Psoas muscle (tissue), 7 donors: ENCODE measurements at regions not wholly inside any gene's neighbourhood (a gene's known extent, or its start where the extent isn't known, plus 50 kb on each side); places are given as distances from the start of the nearest gene placed in this dataset.

Experiments
- ATAC-seq, 4 donors: fragments of 200-7000 bp; cut with Tn5 transposase; one replicate each; pipeline ENCODE4 v1.9.1; 2020; ENCODE audit warnings: moderate library complexity in 3 of 4, mild to moderate bottlenecking in 2 of 4
- DNase-seq, 2 donors: peaks; one replicate each; pipeline ENCODE4 v3.0.0-alpha.2; 2020
- H3K27ac ChIP-seq: fragments of 200-600 bp; one replicate; pipeline ENCODE4 v1.8.0; 2022
- H3K27me3 ChIP-seq, 3 donors: fragments of 200-600 bp in 1 of 3; one replicate each; pipeline versions ENCODE4 v1.6.1 to v1.8.0; 2013 to 2022; ENCODE audit warnings: low read length in 2 of 3, mild to moderate bottlenecking in 2 of 3, moderate library complexity in 1 of 3; ENCODE audit not compliant: insufficient read depth in 3 of 3
- H3K36me3 ChIP-seq, 2 donors: fragments of 200-600 bp in 1 of 2; one replicate each; pipeline versions ENCODE4 v1.6.1 to v1.8.0; 2013 to 2022; ENCODE audit warnings: low read depth in 1 of 2, mild to moderate bottlenecking in 1 of 2, moderate library complexity in 1 of 2; ENCODE audit not compliant: insufficient read depth in 1 of 2
- H3K4me1 ChIP-seq: fragments of 200-600 bp; one replicate; pipeline ENCODE4 v1.8.0; 2022
- H3K4me3 ChIP-seq: fragments of 200-600 bp; one replicate; pipeline ENCODE4 v1.8.0; 2022; ENCODE audit warnings: mild to moderate bottlenecking
- H3K9me3 ChIP-seq: fragments of 200-600 bp; one replicate; pipeline ENCODE4 v1.8.0; 2022
- CTCF ChIP-seq: fragments of 200-600 bp; IDR thresholded peaks from one replicate; pipeline ENCODE4 v1.8.0; 2022; ENCODE audit warnings: antibody characterized with exemption
- WGBS, 3 donors: extraction: QIAGEN DNeasy Blood & Tissue Kit; methylation state at CpG; one replicate each; pipeline versions ENCODE4 v1.1.6 to v1.1.7; 2013; 5-methylcytosine and 5-hydroxymethylcytosine counted together
- intact Hi-C, 2 donors: fragments of 100-400 bp; cut with DNase I; formaldehyde crosslinking; loops; one replicate each; pipeline versions ENCODE4 v1.11.0 to v1.14.2; 2022
- donor health status: healthy with polysubstance abuse.
- donor health status: DM: no; HTN: no; CAD: no; lungs with moderate emphysema.
- donor health status: Bipolar disorder and iron deficiency.
- donor health status: healthy.
- donor health status: DM: yes; HTN: yes; CAD: no.
- donor health status: DM: no; HTN: no; CAD: no.
- donor health status: DM: yes; HTN: yes; CAD: no.

- ATAC-seq (no peak), DNase-seq (no peak)
- Histone ChIP-seq H3K36me3 (no peaks in the 10 kb centered on the region), H3K9me3 (no peaks in the 10 kb centered on the region), H3K4me3 (no peak overlapping the region), H3K27ac (no peak overlapping the region), H3K4me1 (no peaks in the 10 kb centered on the region), H3K27me3 (no peaks in the 10 kb centered on the region)
- WGBS, 3 donors: 94 to 100% (median 95%) methylated on average over 1 of the region's 1 CpG
- intact Hi-C loops: no loop called here
- TF ChIP-seq CTCF: no peak
Observed at GRCh38 chr1:170357750-170358149, 174.2 kb upstream of the GORAB start.

GRCh38 chr1:170360601-170361000, 171.4 kb upstream of the GORAB start:
- Histone ChIP-seq H3K9me3 (no peaks in the 10 kb centered on the region), H3K27ac (no peak overlapping the region), H3K4me3 (no peak overlapping the region), H3K36me3 (no peaks in the 10 kb centered on the region), H3K4me1 (no peaks in the 10 kb centered on the region), H3K27me3 (no peaks in the 10 kb centered on the region)
- intact Hi-C loops: no loop called here
- 78 to 84% (median 82%) methylated on average over 3 of the region's 3 CpGs for WGBS, 3 donors
- TF ChIP-seq CTCF: no peak
- DNase-seq (no peak), ATAC-seq (no peak)

GRCh38 chr1:170365331-170365730, 166.6 kb upstream of the GORAB start:
- no peak overlapping the region for H3K27ac ChIP-seq
- no peak for TF ChIP-seq CTCF
- H3K4me1 ChIP-seq: no peaks in the 10 kb centered on the region
- no peak overlapping the region for H3K4me3 ChIP-seq
- 53 to 88% (median 55%) methylated on average over 2 of the region's 2 CpGs for WGBS, 3 donors
- no peaks in the 10 kb centered on the region for H3K36me3 ChIP-seq
- DNase-seq (no peak), ATAC-seq (no peak)
- no peaks in the 10 kb centered on the region for H3K9me3 ChIP-seq
- H3K27me3 ChIP-seq: no peaks in the 10 kb centered on the region
- intact Hi-C loops: no loop called here

- Histone ChIP-seq H3K36me3 (no peaks in the 10 kb centered on the region), H3K9me3 (no peaks in the 10 kb centered on the region), H3K4me3 (no peak overlapping the region), H3K27ac (no peak overlapping the region), H3K27me3 (no peaks in the 10 kb centered on the region), H3K4me1 (no peaks in the 10 kb centered on the region)
- intact Hi-C loops: no loop called here
- 89 to 96% (median 94%) methylated on average over 2 of the region's 2 CpGs for WGBS, 3 donors
- no peak for DNase-seq
- ATAC-seq: no peak
- no peak for TF ChIP-seq CTCF
Observed at GRCh38 chr1:170366980-170367379, 165.0 kb upstream of the GORAB start.

- 47 to 63% (median 47%) methylated on average over 3 of the region's 3 CpGs for WGBS, 3 donors
- no peaks in the 10 kb centered on the region for H3K9me3 ChIP-seq
- intact Hi-C loops: no loop called here
- H3K4me1 ChIP-seq: no peaks in the 10 kb centered on the region
- DNase-seq (no peak), ATAC-seq (no peak)
- H3K36me3 ChIP-seq: no peaks in the 10 kb centered on the region
- no peaks in the 10 kb centered on the region for H3K27me3 ChIP-seq
- H3K4me3 ChIP-seq: no peak overlapping the region
- H3K27ac ChIP-seq: no peak overlapping the region
- TF ChIP-seq CTCF: no peak
Observed at GRCh38 chr1:170367615-170368014, 164.4 kb upstream of the GORAB start.
